CD14-positive monocyte (primary cell): ENCODE measurements at regions not wholly inside any gene's neighbourhood (a gene's known extent, or its start where the extent isn't known, plus 50 kb on each side); places are given as distances from the start of the nearest gene placed in this dataset.

Source experiments
- DNase-seq, 3 donors: peaks; one replicate each; pipeline ENCODE4 v3.0.0-alpha.2; 2011 to 2022
- H2AFZ ChIP-seq: 2 replicates; pipeline ENCODE4 v1.6.0; 2012; ENCODE audit warnings: mild to moderate bottlenecking, low read depth, low read length, inconsistent platforms; ENCODE audit not compliant: insufficient read depth, poor library complexity, severe bottlenecking
- H3K27ac ChIP-seq, 2 donors: 1 replicate in 1 of 2; 2 replicates in 1 of 2; pipeline ENCODE4 v1.5.1; 2012 to 2013; ENCODE audit warnings: low read length in 2 of 2, control low read depth in 1 of 2, inconsistent platforms in 1 of 2, low read depth in 1 of 2, mild to moderate bottlenecking in 1 of 2
- H3K27me3 ChIP-seq, 2 donors: one replicate each; pipeline versions ENCODE4 v1.6.0 to v1.6.1; 2011 to 2013; ENCODE audit warnings: low read length in 2 of 2; ENCODE audit not compliant: control insufficient read depth in 2 of 2, insufficient read depth in 2 of 2
- H3K36me3 ChIP-seq, 2 donors: replicated peaks in 1 of 2; 1 replicate in 1 of 2; 2 replicates in 1 of 2; pipeline versions ENCODE4 v1.5.1 to v1.6.1; 2012 to 2013; ENCODE audit warnings: low read length in 2 of 2, control low read depth in 1 of 2, inconsistent platforms in 1 of 2, mild to moderate bottlenecking in 1 of 2; ENCODE audit not compliant: insufficient read depth in 2 of 2, control insufficient read depth in 1 of 2
- H3K4me1 ChIP-seq, 2 donors: 1 replicate in 1 of 2; 2 replicates in 1 of 2; pipeline versions ENCODE4 v1.5.1 to v1.6.1; 2012 to 2013; ENCODE audit warnings: low read length in 2 of 2, control low read depth in 1 of 2, inconsistent platforms in 1 of 2, mild to moderate bottlenecking in 1 of 2, moderate library complexity in 1 of 2; ENCODE audit not compliant: insufficient read depth in 2 of 2, control insufficient read depth in 1 of 2
- H3K4me2 ChIP-seq: replicated peaks from 2 replicates; pipeline ENCODE3; 2012; ENCODE audit warnings: low read length, moderate library complexity, mild to moderate bottlenecking; ENCODE audit not compliant: poor library complexity, severe bottlenecking; ENCODE audit errors: extremely low read depth
- H3K4me3 ChIP-seq, 3 experiments: fragments of 200-600 bp in 1 of 3; sonication (generic) in 1 of 3; replicated peaks in 1 of 3; 1 replicate in 2 of 3; 2 replicates in 1 of 3; pipeline ENCODE4 v1.5.1; 2011 to 2013; ENCODE audit warnings: low read length in 3 of 3, mild to moderate bottlenecking in 3 of 3, control low read depth in 2 of 3, low read depth in 2 of 3, inconsistent platforms in 1 of 3, moderate library complexity in 1 of 3
- H3K79me2 ChIP-seq: 2 replicates; pipeline ENCODE4 v1.6.0; 2012; ENCODE audit warnings: mild to moderate bottlenecking, control low read depth, inconsistent platforms, low read length, moderate library complexity; ENCODE audit not compliant: insufficient read depth
- H3K9ac ChIP-seq: 2 replicates; pipeline ENCODE4 v1.6.0; 2017; ENCODE audit warnings: low read length, mild to moderate bottlenecking; ENCODE audit not compliant: insufficient read depth, poor library complexity, severe bottlenecking
- H3K9me3 ChIP-seq, 2 donors: replicated peaks in 1 of 2; 1 replicate in 1 of 2; 2 replicates in 1 of 2; pipeline versions ENCODE4 v1.5.1 to v1.6.1; 2012 to 2013; ENCODE audit warnings: low read length in 2 of 2, control low read depth in 1 of 2; ENCODE audit not compliant: control insufficient read depth in 1 of 2, insufficient read depth in 1 of 2
- H4K20me1 ChIP-seq: 2 replicates; pipeline ENCODE4 v1.6.0; 2012; ENCODE audit warnings: mild to moderate bottlenecking, low read length, control low read depth, moderate library complexity; ENCODE audit not compliant: insufficient read depth
- H3K27ac Mint-ChIP-seq, 7 donors: one replicate each; pipeline ENCODE4 v1.8.0; 2020; ENCODE audit warnings: mild to moderate bottlenecking in 7 of 7, mixed read lengths in 7 of 7, moderate library complexity in 6 of 7, inconsistent platforms in 2 of 7
- H3K27me3 Mint-ChIP-seq, 3 donors: one replicate each; pipeline ENCODE4 v1.8.0; 2021 to 2022; ENCODE audit warnings: low read depth in 3 of 3, mild to moderate bottlenecking in 3 of 3, mixed read lengths in 3 of 3, moderate library complexity in 3 of 3, inconsistent platforms in 1 of 3
- H3K36me3 Mint-ChIP-seq, 2 donors: one replicate each; pipeline ENCODE4 v1.8.0; 2020; ENCODE audit warnings: mixed read lengths in 2 of 2, inconsistent platforms in 1 of 2, mild to moderate bottlenecking in 1 of 2
- H3K4me1 Mint-ChIP-seq: one replicate; pipeline ENCODE4 v1.8.0; 2020; ENCODE audit warnings: mild to moderate bottlenecking, mixed read lengths
- H3K4me3 Mint-ChIP-seq, 2 donors: one replicate each; pipeline ENCODE4 v1.8.0; 2020; ENCODE audit warnings: mild to moderate bottlenecking in 2 of 2, mixed read lengths in 2 of 2, moderate library complexity in 1 of 2
- H3K9me3 Mint-ChIP-seq, 7 donors: one replicate each; pipeline ENCODE4 v1.8.0; 2020 to 2022; ENCODE audit warnings: mixed read lengths in 7 of 7, mild to moderate bottlenecking in 6 of 7, moderate library complexity in 6 of 7, inconsistent platforms in 2 of 7
- CTCF ChIP-seq: fragments of 200-600 bp; IDR thresholded peaks from one replicate; pipeline ENCODE4 v1.8.0; 2022; ENCODE audit warnings: antibody characterized with exemption, mild to moderate bottlenecking
- WGBS: methylation state at CpG from one replicate; pipeline ENCODE4 v1.1.5; 2013; ENCODE audit warnings: missing lambda C conversion rate; ENCODE audit not compliant: insufficient coverage; 5-methylcytosine and 5-hydroxymethylcytosine counted together
- intact Hi-C, 2 donors: fragments of 100-400 bp; cut with micrococcal nuclease; formaldehyde crosslinking; loops; one replicate each; pipeline versions ENCODE4 v1.15.0 to v1.15.1; 2023

DNA sequence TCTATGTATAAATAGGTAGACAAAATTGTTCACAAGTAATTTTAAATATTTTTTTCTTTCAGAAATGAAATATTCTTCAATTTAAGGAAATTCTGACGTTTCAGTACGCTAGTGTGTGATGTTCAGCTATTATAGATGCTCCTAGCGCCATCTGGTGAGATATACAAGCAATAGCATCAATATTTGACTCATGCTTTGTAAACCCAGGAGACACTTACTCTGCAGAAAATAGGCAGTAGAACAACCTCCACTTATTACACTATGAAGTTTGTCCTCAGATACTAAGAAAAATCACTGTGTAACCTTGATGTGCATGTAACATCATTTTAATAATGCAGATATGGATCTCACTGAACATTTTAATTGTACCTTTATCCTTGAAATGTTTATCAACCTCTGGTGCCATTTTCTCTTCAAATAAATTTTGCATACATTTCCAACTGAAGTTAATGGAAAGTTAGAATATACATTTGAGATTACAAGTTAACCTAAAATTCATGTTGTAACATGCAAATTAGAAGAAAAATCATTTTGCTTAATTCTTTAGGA is 151.5 kb upstream of the FAM3C start:
- Histone ChIP-seq H2AFZ (no peak overlapping the region), H3K27me3 (no peaks in the 10 kb centered on the region), H3K4me2 (no peak overlapping the region), H4K20me1 (no peaks in the 10 kb centered on the region), H3K9ac (no peak overlapping the region), H3K79me2 (no peaks in the 10 kb centered on the region), H3K4me1 (no peaks in the 10 kb centered on the region), H3K36me3 (no peaks in the 10 kb centered on the region), H3K9me3 (no peaks in the 10 kb centered on the region), H3K4me3 (no peak overlapping the region), H3K27ac (no peak overlapping the region)
- Mint-ChIP-seq H3K27ac (no peak overlapping the region), H3K4me3 (no peak overlapping the region), H3K9me3 (peaks cover 0 to 2% (median 0%) of the 10 kb centered on the region in 7 donors), H3K36me3 (no peaks in the 10 kb centered on the region), H3K4me1 (no peaks in the 10 kb centered on the region), H3K27me3 (peaks cover 0 to 1% (median 0%) of the 10 kb centered on the region in 3 donors)
- intact Hi-C loops, result loop anchor here in 1 of 2 donors (5.0 kb wide), 1 partner anchor 180 kb away; no protein-coding TSS in a partner anchor
- WGBS, result no CpG with 5 or more reads among the region's 3 CpGs
- peak; percentile 82 for TF ChIP-seq CTCF
- DNase-seq, result peak; percentile 4 to 42 (median 41)

GRCh38 chr7:121546632-121547543 is 150.8 kb upstream of the FAM3C start:
- no peak for DNase-seq
- Histone ChIP-seq H3K27ac (no peak overlapping the region), H3K27me3 (no peaks in the 10 kb centered on the region), H2AFZ (no peak overlapping the region), H3K79me2 (no peaks in the 10 kb centered on the region), H4K20me1 (no peaks in the 10 kb centered on the region), H3K4me1 (no peaks in the 10 kb centered on the region), H3K9me3 (no peaks in the 10 kb centered on the region), H3K36me3 (no peaks in the 10 kb centered on the region), H3K9ac (no peak overlapping the region), H3K4me2 (no peak overlapping the region), H3K4me3 (no peak overlapping the region)
- H3K27ac Mint-ChIP-seq, result peak overlapping the region in 1 of 7 donors; percentile 27
- no peaks in the 10 kb centered on the region for H3K4me1 Mint-ChIP-seq
- H3K4me3 Mint-ChIP-seq, result peak overlapping the region in 1 of 2 donors; percentile 55
- peaks cover 0 to 2% (median 0%) of the 10 kb centered on the region in 7 donors for H3K9me3 Mint-ChIP-seq
- intact Hi-C loops, result loop anchor here in 1 of 2 donors (5.0 kb wide), 1 partner anchor 180 kb away; no protein-coding TSS in a partner anchor
- peaks cover 0 to 1% (median 0%) of the 10 kb centered on the region in 3 donors for H3K27me3 Mint-ChIP-seq
- no peaks in the 10 kb centered on the region for H3K36me3 Mint-ChIP-seq
- WGBS, result 80% methylated on average over 1 of the region's 4 CpGs
- TF ChIP-seq CTCF, result no peak
